GM19463 (cell line): ENCODE measurements at regions not wholly inside any gene's neighbourhood (a gene's known extent, or its start where the extent isn't known, plus 50 kb on each side); places are given as distances from the start of the nearest gene placed in this dataset.
"Not testable (repeated sequence)": the region's sequence is repeated elsewhere in the genome, so short reads cannot be mapped to it uniquely, and the experiment has no call there.

Experiments
- ATAC-seq: cut with Tn5 transposase; IDR thresholded peaks from one replicate; pipeline ENCODE4 v1.9.1; 2021; ENCODE audit warnings: mild to moderate bottlenecking, moderate library complexity; ENCODE audit not compliant: unreplicated experiment

DNA sequence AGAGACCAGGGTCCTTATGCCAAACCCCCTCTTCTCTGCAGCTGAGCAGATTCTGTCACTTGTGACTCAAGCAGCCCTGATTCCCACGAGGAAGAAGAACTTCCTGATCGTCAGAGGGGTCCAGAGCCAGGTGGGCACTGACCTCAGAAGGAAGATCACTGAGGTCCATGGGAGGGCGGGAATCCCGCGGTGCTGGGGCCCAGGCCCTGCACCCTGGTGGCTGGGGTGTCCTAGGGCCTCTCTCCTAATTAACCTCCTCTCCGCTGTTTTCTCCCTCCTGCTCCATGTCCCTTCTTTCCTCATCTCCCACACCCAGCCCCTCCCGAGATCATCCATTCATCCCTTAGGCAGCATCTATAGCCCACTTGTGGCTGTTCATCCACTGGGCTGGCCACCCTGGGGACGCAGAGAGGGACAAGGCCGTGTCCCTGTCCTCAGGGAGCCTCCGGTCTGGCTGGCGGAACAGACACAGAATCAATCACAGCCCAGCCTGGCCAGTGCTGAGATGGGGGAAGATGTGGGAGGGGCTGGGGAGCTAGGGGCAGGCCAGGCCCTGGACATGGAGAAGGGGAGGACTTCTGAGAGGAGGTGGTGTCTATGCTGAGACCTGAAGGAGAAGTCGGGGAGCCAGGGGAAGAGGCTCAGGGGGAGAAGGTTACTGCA is 638.3 kb downstream of the MATN1 start:
- ATAC-seq = no peak

DNA sequence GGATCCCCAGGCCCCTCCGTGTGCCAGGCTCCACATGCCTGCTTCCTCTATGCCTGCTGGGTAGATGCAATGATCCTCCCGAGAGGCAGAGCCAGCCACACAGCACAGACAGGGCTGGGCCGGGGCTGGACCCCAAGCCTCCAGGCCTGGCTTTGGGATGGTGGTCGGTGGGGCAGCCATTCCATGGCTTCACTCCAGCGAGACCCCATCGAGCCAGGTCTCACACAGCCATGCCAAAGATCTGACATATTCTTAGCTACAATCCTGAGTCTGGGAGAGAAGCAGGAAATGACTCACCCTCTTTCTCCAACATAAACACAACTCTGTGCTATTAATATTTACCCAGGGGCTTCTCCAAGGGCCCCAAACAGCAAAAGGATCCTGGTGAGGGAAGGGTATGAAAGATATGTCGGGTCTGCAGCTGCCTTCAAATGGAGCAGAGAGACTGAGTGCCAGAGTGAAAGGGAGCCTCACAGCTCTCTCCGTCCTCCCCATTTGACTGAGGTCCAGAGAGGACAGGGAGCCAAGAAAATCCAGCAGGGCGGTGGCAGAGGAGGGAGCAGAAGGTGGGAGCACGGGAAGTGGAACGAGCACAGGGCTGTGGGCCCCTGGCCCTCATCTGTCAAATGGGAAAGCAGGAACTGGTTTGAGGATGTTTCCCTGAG is 639.5 kb downstream of the MATN1 start:
- ATAC-seq = no peak

DNA sequence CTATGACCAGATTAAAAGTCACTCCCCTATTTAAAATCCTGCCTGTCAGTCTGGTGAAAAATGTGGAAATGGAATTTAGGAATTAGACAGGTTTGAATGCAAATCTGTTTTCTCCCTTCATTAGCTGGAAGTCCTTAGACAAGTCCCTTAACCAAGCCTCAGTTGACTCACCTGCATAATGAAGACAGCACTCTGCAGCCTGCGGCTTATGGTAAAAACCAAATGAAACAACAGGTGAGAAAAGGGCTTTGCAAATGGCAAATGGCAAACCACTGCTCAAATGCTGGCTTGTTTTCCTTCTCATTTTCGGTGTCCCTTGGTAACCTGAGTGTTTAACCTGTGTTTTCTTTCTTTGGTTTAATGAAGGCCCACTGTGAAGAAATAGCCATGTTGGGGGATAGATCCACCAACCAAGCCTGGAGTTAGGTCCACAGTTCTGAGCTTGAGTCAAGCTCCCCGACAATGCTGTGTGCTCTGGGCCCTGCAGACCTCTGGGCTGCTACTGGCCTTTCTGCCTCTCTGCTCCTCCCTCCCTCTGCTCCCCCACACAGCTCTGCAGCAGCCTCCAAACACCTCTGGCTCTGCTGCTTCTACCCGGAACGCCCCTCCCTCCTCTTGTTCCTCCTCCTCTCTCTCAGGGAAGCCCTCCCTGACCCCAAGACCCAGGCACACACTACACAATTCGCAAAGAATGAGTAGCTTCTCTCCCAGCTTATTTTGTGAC is 641.8 kb downstream of the MATN1 start:
- no peak for ATAC-seq

DNA sequence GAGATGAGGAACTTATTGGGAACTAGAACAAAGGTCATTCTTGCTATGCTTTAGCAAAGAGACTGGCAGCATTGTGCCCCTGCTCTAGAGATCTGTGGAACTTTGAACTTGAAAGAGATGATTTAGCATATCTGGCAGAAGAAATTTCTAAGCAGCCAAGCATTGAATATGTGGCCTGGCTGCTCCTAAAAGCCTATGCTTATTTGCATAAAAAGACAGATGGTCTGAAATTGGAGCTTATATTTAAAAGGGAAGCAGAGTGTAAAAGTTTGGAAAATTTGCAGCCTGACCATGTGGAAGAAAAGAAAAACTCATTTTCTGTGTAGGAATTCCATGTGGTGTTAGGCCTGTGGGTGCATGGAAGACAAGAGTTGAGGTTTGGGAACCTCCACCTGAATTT is 647.5 kb downstream of the MATN1 start:
- ATAC-seq = not testable (repeated sequence)

DNA sequence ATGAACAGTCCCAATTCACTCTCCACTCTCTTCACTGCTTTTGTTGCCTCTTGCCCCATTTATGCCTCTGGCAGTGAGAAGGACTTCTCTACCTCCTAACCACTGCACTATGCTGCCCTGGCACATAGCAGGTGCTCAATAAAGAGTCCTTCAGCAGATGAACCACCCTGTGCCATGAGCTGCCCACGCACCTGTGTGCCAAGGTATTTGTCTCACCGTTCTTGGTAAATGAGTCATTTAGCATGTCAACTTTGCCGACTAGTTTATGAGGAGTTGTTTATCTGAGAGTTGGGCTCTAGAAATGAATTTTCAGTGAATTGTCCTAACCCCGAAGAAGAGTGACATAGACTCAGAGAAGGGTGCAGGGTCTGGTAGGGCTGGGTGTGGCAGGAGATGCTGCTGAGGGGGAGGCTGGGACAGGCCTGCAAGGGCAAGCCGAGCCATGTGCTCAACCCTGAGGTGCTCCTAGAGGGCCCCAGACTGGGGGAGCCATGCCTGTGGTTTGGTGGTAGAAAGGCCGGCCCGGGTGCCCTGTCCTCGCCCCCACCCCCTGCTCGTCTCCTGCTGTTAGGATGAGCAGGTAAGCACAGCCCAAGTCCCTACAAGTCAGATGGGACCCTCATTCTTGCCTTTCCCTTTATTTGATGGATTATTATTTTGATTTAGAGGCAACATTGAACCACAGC is 654.5 kb downstream of the MATN1 start:
- no peak for ATAC-seq

DNA sequence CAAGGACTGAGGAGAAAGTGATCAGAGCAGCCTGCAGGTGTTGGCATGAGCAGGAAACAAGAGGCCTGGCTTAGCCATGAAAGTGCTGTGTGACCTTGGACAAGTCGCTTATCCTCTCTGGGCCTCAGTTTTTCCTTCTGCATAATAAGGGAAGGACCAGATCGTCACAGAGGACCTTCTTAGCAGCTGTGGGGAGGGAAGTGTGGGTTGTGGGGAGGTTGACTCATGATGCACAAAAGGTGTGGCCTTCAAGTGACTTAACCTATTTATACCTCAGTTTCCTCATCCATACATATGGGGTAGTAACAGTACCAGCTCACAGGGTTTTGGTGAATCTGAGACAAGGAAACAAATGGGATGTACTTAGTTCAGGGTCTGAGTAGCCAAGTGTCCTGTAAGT is 658.8 kb downstream of the MATN1 start:
- no peak for ATAC-seq

DNA sequence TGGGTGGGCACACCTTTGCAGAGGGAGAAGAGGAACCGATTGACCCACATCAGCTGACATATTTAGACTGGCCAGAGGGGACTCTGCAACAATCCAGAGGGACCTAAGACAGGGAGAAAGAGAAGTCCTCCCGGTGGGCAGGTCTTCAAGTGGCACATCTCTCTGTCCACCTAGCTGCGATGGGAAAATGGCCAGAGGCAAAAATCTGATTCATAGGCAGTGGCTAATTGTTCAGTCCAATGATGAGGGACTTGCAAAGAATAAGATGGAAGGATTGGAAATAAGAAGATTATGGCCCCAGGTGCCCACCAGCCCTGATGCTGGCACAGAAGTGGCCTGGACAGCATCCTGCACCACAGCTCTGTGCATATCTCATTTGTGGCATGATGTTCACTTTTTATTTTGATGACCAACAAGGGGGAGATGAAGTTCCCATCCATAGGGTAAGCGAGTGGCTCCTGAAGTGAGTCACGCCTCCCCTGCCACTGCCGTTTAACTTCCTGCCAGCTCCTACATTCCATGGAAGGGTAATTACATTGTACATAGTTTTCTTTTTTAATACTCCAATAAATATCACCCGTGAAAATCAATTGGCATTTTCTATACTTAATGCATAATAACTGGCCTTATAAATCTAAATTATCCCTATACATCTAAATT is 659.6 kb downstream of the MATN1 start:
- ATAC-seq = no peak

DNA sequence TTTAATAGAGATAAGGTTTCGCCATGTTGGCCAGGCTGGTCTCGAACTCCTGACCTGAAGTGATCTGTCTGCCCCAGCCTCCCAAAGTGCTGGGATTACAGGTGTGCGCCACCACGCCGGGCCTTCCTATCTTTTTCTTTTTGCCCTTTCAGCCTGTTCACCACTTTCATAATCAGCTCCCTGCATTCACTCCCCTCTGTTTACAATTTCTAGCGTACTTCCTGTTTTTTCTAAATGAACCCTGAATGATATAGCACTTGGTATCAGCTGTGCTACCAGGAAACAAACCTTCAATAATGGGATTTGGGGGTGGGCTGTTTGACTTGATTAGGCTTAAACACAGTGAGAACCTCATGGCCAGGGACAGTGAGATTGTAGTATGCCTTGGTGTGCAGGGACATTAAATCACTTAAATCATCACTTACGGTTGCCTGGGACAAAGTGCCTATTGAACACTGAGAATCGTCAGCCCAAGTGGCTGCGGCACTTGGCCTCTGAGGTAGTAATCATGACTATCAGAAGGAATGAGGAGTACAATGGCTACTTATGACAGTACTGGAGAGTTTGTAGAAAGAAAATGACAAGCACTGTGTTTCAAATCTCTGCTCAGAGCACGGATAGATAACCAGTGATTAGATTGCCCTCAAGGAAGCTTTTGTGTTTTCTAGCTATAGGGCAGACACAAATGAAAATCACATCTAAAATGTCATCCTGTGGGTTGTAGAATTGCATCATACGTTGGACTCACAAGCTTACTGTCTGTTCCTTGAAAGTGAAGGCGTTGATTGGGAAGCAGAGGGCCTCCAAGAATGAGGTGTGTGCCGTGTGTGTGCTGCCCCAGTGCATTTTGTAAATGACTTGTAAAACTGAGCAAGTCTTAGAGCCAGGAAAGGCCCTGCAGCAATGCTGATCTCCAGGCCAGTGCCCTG is 661.8 kb downstream of the MATN1 start:
- ATAC-seq = no peak

DNA sequence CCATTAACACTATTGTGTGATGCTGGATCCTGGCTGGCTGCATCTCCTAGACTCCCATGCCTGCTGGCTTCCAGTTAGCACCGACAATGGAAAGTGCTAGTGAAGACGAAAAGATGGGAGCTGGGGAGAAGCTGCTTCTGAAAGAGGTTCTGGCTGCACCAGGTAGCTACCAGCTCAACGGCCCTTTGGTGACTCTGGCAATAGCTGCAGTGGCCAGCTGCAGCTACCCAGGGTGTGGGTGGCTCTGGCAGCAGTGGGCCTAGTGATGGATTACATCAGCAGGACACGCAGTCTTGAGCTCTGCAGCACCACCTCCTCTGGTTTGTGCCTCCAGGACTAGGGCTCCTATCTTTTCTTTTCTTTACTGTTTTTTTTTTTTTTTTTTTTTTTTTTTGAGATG is 662.6 kb downstream of the MATN1 start:
- ATAC-seq = no peak

DNA sequence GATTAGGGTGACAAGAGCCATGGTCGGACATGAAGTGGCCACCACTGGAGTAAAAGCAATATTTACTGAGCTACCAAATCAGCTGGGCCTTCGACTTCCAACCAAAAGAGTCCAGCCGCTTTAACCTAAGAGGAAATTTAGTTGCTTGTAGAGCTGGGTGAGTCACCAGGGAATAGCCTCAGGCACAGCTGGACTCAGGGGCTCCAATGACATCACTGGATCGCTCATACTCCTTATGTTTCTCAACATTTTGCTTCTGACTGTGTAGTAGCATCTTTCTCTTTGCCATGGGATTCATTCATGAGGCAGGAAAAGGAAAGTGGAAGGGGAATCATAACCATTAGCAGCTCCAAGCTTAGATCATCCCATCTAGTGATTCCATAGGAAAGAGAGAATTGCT is 664.4 kb downstream of the MATN1 start:
- no peak for ATAC-seq

DNA sequence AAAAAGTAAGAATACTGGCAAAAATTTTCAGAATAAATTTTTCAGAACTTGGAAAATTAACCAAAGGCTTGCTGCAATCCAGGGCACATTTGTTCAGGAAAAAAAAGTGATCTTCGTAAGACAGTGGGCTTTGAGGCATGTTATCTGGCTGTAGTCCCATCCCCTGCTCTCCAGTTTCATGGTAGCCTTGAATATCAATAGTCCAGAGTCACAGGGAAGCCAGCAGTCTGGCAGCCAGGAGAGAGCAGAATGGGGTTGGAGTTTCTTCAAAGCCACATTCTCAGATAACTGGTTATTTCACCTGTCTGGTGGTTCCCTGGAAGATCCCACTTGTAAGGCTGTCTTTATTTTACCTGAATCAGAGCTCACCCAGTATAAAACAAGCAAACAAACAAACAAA is 669.3 kb downstream of the MATN1 start:
- no peak for ATAC-seq

DNA sequence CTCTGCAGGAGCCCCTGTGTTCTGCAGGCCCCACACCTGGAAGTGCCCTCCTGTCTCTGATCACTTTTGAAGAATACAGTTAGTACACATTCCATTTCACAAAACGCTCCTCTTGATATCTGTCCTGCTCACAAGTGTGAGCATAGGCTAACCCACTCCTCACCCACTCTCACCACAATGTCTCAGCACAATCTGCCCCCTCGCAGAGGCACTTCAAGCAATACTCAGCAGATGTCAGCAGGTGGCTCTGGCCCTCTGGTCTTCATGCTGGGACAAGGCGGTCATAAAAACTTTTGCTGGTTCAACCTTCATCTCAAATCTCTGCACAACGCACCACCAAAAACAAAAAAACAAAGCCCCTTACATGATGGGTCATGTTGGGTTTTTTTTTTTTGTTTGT is 671.2 kb downstream of the MATN1 start:
- ATAC-seq = no peak

DNA sequence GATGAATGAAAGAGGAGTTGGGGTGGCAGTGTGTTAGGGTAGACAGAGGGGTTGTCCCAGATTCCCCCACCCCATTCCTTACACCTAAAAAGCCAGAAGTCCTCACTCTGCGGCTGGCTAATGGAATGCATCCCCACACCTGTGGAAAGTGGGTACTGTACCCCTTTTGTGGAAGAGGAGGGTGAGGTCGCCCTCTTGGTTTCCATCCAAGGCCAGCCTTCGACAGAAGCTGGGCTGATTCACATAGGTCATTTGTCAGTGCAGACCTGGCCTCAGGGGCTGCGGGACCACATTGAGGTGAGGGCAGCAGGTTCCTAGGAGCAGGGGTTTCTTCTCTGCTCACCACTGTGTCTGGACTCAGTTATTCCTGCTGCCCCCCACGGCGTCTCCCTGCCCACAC is 671.6 kb downstream of the MATN1 start:
- ATAC-seq = no peak

DNA sequence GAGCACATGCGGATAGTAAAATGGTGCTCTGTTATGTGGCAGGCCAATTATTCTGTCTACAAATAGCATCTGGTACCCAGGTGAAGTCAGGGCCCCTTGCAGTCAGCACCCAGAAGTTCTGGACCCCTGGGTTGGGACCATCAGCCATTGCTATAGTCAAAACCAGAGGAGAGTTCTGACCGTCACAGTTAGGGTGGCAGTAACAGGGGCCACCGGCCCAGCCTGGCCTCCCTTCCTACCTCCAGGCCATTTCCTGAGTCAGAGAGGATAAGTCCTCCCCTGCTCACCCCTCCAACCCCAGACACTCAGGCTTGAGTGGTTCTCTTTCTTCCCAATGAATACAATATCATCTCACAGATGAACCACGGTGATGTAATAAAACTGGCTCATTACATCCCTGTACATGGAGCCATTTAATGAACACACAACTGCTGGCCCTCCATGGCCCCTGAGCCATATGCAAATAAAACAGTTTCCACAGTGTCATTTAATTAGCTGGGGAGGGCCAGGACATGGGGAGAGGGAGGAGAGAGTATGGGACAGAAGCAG is 673.6 kb downstream of the MATN1 start:
- ATAC-seq = no peak

DNA sequence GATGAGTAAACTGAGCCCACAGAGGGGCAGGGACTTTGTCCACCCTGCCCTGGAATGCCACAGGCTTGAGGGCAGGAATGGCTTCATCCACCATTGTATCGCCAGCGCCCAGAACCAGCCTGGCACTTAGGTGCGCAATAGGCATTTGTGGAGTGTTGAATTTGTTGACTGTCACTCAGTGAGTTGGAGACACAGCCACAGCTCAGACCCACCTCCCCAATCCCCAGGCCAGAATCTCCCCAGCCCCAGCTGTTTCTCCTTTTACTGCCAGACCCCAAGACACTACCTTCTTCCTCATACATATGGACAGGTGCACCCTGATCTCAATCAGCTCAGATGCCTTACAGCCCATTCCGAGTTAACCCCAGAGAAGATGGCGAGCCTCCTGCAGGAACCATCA is 674.5 kb downstream of the MATN1 start:
- no peak for ATAC-seq

DNA sequence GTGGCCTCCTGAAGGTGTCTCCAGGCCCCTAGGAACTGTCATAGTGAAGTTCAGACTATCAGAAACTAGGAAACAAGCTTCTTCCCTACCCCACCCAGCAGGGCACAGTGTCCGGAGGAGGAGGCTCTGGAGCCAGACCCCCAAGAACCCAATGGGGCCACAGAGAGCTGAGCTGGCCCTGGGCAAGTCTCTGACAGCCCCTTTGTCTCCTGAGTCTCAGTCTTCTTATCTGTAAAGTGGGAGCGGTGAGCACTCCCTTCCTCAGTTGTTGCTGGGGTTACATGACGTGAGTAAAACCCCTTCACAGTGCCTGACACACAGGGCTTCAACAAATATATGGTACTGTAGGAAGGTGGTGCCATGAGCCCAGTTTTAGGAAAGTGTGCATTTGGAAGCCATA is 675.8 kb downstream of the MATN1 start:
- ATAC-seq = no peak

DNA sequence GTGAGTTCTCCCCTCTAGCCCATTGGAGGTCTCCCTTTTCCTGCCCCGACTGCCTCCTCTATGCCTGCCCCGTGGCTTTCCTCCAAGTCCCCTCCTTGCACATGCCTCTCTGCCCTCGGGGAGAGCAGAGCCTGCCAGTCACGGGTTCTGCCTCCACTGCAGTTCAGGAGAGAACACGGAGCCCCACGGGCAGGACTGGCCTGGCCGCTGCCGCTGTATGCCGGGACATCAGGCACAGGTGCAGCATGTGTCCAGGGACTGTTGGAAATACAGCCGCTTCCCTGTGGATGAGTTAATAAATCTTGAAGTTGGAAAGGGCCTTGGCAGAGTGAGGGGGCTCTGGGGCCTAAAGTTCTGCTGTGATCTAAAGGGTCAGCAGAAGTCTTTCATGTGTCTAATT is 676.6 kb downstream of the MATN1 start:
- ATAC-seq = no peak

DNA sequence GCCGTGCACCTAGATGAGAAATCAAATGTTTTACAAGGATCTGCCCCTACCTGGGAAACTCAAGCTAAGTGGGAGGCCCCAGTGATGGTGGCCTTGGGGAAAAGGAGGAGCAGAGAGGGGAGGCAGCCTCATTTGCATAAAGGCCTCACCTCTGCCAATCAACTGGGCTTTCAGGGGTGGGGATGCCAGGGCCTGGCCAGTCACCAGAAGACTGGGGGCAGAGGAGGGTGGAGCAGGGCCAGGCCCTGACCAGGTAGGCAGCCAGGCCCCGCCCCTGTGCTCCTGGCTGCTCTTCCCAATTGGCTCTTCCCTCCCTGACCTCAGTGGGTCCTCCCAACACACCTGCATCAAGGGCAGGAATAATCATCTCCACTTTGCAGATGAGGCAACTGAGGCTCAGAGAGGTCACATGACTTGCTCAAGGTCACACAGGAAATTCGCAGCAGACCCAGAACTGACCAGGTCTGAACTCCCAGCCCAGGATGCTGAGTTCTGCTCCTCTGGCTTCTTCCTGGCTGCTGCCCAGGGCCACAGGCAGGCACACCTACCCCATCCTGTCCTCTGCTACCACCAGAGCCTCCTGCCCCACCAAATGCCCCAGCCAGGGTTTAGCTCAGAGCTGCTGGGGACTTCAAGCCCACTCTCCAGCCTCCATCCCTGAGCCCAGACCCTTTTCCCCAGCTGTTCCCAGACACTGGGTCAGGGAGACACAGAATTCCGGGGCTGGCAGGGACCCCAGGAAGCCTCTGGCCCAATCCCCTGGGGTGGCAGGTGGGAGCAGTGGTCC is 677.9 kb downstream of the MATN1 start:
- no peak for ATAC-seq

DNA sequence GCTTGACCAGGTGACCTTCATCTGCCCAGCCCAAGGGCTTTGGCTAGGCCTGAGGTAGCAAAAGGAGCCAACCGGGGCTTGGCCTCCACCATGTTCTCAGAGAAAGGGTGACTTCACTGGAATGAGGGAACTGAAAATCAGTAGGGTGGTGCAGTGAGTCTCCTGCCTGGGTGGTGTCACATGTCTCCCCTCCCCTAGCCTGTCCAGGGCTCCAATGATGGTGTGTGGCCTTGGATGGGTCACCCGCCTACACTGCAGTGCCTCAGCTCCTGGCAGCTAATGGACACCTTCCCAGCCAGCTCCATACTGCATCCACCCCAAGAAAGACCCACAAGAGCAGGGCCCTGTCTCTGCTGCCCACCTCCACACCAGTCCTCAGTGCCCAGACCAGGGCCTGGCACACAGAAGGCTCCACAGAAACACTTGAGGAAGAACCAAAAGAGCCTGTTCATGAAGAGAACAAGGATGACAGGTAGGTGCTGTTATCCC is 678.7 kb downstream of the MATN1 start:
- ATAC-seq = no peak
